Endothelial cell of umbilical vein (primary cell): ENCODE measurements at regions not wholly inside any gene's neighbourhood (a gene's known extent, or its start where the extent isn't known, plus 50 kb on each side); places are given as distances from the start of the nearest gene placed in this dataset.

Source experiments
- BruUV-seq: library from RNA; stranded (reverse); fragments of 400-500 nt; replicated peaks from 2 replicates; lab custom pipeline; 2021; lab: Mats Ljungman, UMichigan
- CTCF ChIA-PET: fragments of 300-600, 350-600 bp; sonication (Branson Sonifier 250); formaldehyde crosslinking; loops from one replicate; lab custom pipeline; 2021; ENCODE audit warnings: antibody characterized with exemption, inconsistent platforms; lab: Charles Lee
- POLR2A ChIA-PET: fragments of 300-600, 350-600 bp; sonication (Branson Sonifier 250); formaldehyde crosslinking; loops from one replicate; lab custom pipeline; 2021; ENCODE audit warnings: antibody characterized with exemption, inconsistent platforms; lab: Charles Lee
- DNase-seq: peaks from one replicate; pipeline ENCODE4 v3.0.0-alpha.2; 2011; ENCODE audit warnings: low read depth, low spot score
- FAIRE-seq: peaks from 2 replicates; lab custom pipeline; 2011; peaks lifted over from hg19 to GRCh38; lab: Jason Lieb, UNC
- H2AFZ ChIP-seq: 2 replicates; pipeline ENCODE4 v1.6.0; 2012; ENCODE audit warnings: low read depth, low read length, control low read depth, inconsistent platforms
- H3K27ac ChIP-seq: 2 replicates; pipeline ENCODE4 v1.5.1; 2011; ENCODE audit warnings: low read depth, mild to moderate bottlenecking, control low read depth, low read length, moderate library complexity; ENCODE audit not compliant: insufficient read depth
- H3K27me3 ChIP-seq, 2 experiments: 2 replicates each; pipeline versions ENCODE4 v1.6.0 to v1.6.1; 2011; ENCODE audit warnings: low read length in 2 of 2, mixed read lengths in 1 of 2; ENCODE audit not compliant: control insufficient read depth in 2 of 2, insufficient read depth in 2 of 2
- H3K36me3 ChIP-seq, 2 experiments: 2 replicates in 1 of 2; 3 replicates in 1 of 2; pipeline ENCODE4 v1.5.1; 2011; ENCODE audit warnings: low read length in 2 of 2, mild to moderate bottlenecking in 1 of 2, moderate library complexity in 1 of 2; ENCODE audit not compliant: control insufficient read depth in 2 of 2, insufficient read depth in 2 of 2; ENCODE audit errors: extremely low read depth in 1 of 2
- H3K4me1 ChIP-seq: 3 replicates; pipeline ENCODE4 v1.5.1; 2011; ENCODE audit warnings: mild to moderate bottlenecking, low read length; ENCODE audit not compliant: control insufficient read depth, insufficient read depth; ENCODE audit errors: extremely low read depth
- H3K4me2 ChIP-seq: 2 replicates; pipeline ENCODE4 v1.6.1; 2011; ENCODE audit warnings: low read length, control low read depth, mixed read lengths; ENCODE audit not compliant: insufficient read depth
- H3K4me3 ChIP-seq, 3 experiments: fragments of 200-600 bp in 1 of 3; sonication (generic), shearing (Covaris generic) in 1 of 3; replicated peaks in 1 of 3; 2 replicates each; pipeline ENCODE4 v1.5.1; 2011 to 2016; ENCODE audit warnings: control low read depth in 3 of 3, low read length in 3 of 3, mild to moderate bottlenecking in 2 of 3, inconsistent platforms in 1 of 3, low read depth in 1 of 3, moderate library complexity in 1 of 3; ENCODE audit not compliant: insufficient read depth in 1 of 3
- H3K79me2 ChIP-seq: 2 replicates; pipeline ENCODE4 v1.6.0; 2012; ENCODE audit warnings: low read length, inconsistent platforms; ENCODE audit not compliant: control insufficient read depth, insufficient read depth
- H3K9ac ChIP-seq: replicated peaks from 2 replicates; pipeline ENCODE3; 2011; ENCODE audit warnings: low read length, control low read depth; ENCODE audit not compliant: insufficient read depth; ENCODE audit errors: extremely low read depth
- H3K9me1 ChIP-seq: replicated peaks from 3 replicates; pipeline ENCODE4 v1.6.0; 2011; ENCODE audit warnings: mild to moderate bottlenecking, low read length; ENCODE audit not compliant: control insufficient read depth, insufficient read depth; ENCODE audit errors: extremely low read depth
- H3K9me3 ChIP-seq: replicated peaks from 2 replicates; pipeline ENCODE4 v1.5.1; 2012; ENCODE audit warnings: low read length, inconsistent platforms; ENCODE audit not compliant: control insufficient read depth, insufficient read depth
- H4K20me1 ChIP-seq: replicated peaks from 2 replicates; pipeline ENCODE3; 2011; ENCODE audit warnings: mild to moderate bottlenecking, low read length; ENCODE audit not compliant: control insufficient read depth, insufficient read depth; ENCODE audit errors: extremely low read depth
- CTCF ChIP-seq, 2 donors: IDR thresholded peaks; 1 replicate in 1 of 2; 2 replicates in 1 of 2; pipeline ENCODE4 v1.5.1; 2011; ENCODE audit warnings: low read length in 2 of 2, mild to moderate bottlenecking in 2 of 2, moderate library complexity in 2 of 2, control low read depth in 1 of 2, inconsistent platforms in 1 of 2, low read depth in 1 of 2; ENCODE audit not compliant: insufficient read depth in 1 of 2; ENCODE audit errors: extremely low read depth in 1 of 2
- EZH2 ChIP-seq: IDR thresholded peaks from 2 replicates; pipeline ENCODE4 v1.6.1; 2012; ENCODE audit warnings: borderline replicate concordance, low read depth, mild to moderate bottlenecking, moderate library complexity, low read length, inconsistent platforms; ENCODE audit not compliant: severe bottlenecking
- FOS ChIP-seq: IDR thresholded peaks from 2 replicates; pipeline ENCODE4 v1.6.1; 2011; ENCODE audit warnings: mild to moderate bottlenecking, low read length, moderate library complexity, borderline replicate concordance; ENCODE audit not compliant: insufficient read depth
- GATA2 ChIP-seq: IDR thresholded peaks from 2 replicates; pipeline ENCODE4 v1.7.0; 2011; ENCODE audit warnings: low read depth, mild to moderate bottlenecking, moderate library complexity, mixed read lengths, low read length; ENCODE audit not compliant: insufficient read length, insufficient read depth
- JUN ChIP-seq: IDR thresholded peaks from 2 replicates; pipeline ENCODE4 v1.6.1; 2011; ENCODE audit warnings: borderline replicate concordance, low read depth; ENCODE audit not compliant: insufficient read length, insufficient read depth
- MAX ChIP-seq: IDR thresholded peaks from 2 replicates; pipeline ENCODE4 v1.6.1; 2011; ENCODE audit not compliant: insufficient read depth, insufficient read length
- MYC ChIP-seq: IDR thresholded peaks from one replicate; pipeline ENCODE4 v1.6.1; 2011; ENCODE audit warnings: mild to moderate bottlenecking, low read depth, low read length
- POLR2A ChIP-seq: IDR thresholded peaks from 2 replicates; pipeline ENCODE4 v1.6.1; 2012; ENCODE audit warnings: low read depth, mild to moderate bottlenecking, control low read depth, low read length
- POLR2AphosphoS5 ChIP-seq: IDR thresholded peaks from 2 replicates; pipeline ENCODE4 v1.6.1; 2012; ENCODE audit warnings: low read depth, mild to moderate bottlenecking, control low read depth, low read length, moderate library complexity; ENCODE audit not compliant: insufficient read depth
- dilution Hi-C: fragments of 300-500 bp; cut with MboI; formaldehyde crosslinking; loops from one replicate; pipeline ENCODE4 v1.15.0; 2019; ENCODE audit warnings: low sequenced_read_pairs; ENCODE audit not compliant: extremely low pct_ligation_motif_present
- intact Hi-C: fragments of 100-400 bp; cut with micrococcal nuclease; formaldehyde crosslinking; loops from one replicate; pipeline ENCODE4 v1.10.0; 2022

GRCh38 chr7:41536122-41536872 is 166.6 kb downstream of the INHBA start:
- Histone ChIP-seq H3K27ac (no peak overlapping the region), H3K9me3 (no peaks in the 10 kb centered on the region), H3K4me1 (no peaks in the 10 kb centered on the region), H3K4me3 (no peak overlapping the region), H2AFZ (no peak overlapping the region), H3K4me2 (no peak overlapping the region), H4K20me1 (no peaks in the 10 kb centered on the region), H3K27me3 (no peaks in the 10 kb centered on the region), H3K9ac (no peak overlapping the region), H3K36me3 (no peaks in the 10 kb centered on the region), H3K79me2 (no peaks in the 10 kb centered on the region), H3K9me1 (no peaks in the 10 kb centered on the region)
- no TSS peak for BruUV-seq
- FAIRE-seq (no peak), DNase-seq (no peak)
- ChIA-PET CTCF (interaction anchor here (1.7 kb wide), 1 partner anchor 20 kb away, joined by 4 read pairs; no protein-coding TSS in a partner anchor), POLR2A (no interaction called here)
- TF ChIP-seq EZH2 (no peak), MYC (no peak), GATA2 (no peak), POLR2A (no peak), JUN (no peak), FOS (no peak), MAX (no peak), POLR2AphosphoS5 (no peak), CTCF (IDR thresholded peaks at IDR 0.05; ENCODE audit: extremely low read depth in 1 of 2, insufficient read depth in 1 of 2, low read depth in 1 of 2, low read length in 2 of 2) (no peak)
- intact Hi-C loops = no loop called here
- dilution Hi-C loops = no loop called here
